ENCODE measurements at regions not wholly inside any gene's neighbourhood (a gene's known extent, or its start where the extent isn't known, plus 50 kb on each side); places are given as distances from the start of the nearest gene placed in this dataset.

DNA sequence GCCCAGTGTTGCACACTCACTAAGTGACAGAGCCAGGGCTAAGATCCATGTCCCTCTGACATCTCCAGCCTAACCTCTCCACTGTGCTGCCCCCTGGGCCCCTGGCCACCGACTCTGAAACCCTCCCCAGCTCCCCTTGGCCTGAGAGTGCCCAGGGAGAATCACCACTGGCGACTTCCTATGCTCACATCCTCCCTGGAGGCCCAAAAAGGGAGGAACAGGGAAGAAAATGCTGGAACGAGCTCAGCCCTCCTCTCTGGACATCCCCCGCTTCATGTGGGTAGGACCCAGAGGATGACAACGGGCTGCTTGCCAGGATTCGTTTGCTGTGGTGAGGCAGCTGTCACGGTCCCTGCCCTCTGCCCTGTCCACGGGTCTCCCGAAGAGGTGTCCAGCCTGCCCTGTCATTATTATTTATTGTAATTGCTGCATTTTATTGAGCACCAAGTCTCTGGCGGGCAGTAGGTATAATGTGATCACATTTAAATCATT, 153.5 kb upstream of the RPL38 start:
- no peak for TF ChIP-seq POLR2A (IDR thresholded peaks at IDR 0.05)
- TF ChIP-seq, protein P1, sequence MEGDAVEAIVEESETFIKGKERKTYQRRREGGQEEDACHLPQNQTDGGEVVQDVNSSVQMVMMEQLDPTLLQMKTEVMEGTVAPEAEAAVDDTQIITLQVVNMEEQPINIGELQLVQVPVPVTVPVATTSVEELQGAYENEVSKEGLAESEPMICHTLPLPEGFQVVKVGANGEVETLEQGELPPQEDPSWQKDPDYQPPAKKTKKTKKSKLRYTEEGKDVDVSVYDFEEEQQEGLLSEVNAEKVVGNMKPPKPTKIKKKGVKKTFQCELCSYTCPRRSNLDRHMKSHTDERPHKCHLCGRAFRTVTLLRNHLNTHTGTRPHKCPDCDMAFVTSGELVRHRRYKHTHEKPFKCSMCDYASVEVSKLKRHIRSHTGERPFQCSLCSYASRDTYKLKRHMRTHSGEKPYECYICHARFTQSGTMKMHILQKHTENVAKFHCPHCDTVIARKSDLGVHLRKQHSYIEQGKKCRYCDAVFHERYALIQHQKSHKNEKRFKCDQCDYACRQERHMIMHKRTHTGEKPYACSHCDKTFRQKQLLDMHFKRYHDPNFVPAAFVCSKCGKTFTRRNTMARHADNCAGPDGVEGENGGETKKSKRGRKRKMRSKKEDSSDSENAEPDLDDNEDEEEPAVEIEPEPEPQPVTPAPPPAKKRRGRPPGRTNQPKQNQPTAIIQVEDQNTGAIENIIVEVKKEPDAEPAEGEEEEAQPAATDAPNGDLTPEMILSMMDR (IDR thresholded peaks at IDR 0.05): no peak

Data from body of pancreas (tissue), 4 donors.